Body of pancreas (tissue), 4 donors: ENCODE measurements at regions not wholly inside any gene's neighbourhood (a gene's known extent, or its start where the extent isn't known, plus 50 kb on each side); places are given as distances from the start of the nearest gene placed in this dataset.

Source experiments
- CTCF ChIP-seq, 7 experiments: fragments of 450-650 bp in 4 of 7; fragments of 200-600 bp in 3 of 7; sonication (generic) in 3 of 7; IDR thresholded peaks; one replicate each; pipeline ENCODE4 v1.5.1; 2016 to 2019; ENCODE audit warnings: antibody characterized with exemption in 7 of 7
- POLR2A ChIP-seq, 3 donors: fragments of 450-650 bp; IDR thresholded peaks; one replicate each; pipeline ENCODE4 v1.6.1; 2016; ENCODE audit warnings: antibody characterized with exemption in 3 of 3, mild to moderate bottlenecking in 2 of 3

GRCh38 chr2:5374762-5375161 lies 317.4 kb upstream of the SOX11 start:
- no peak for TF ChIP-seq POLR2A (IDR thresholded peaks at IDR 0.05)
- TF ChIP-seq CTCF (IDR thresholded peaks at IDR 0.05): no peak
